Activated CD8-positive, alpha-beta T cell treated with anti-CD3 and anti-CD28 coated beads for 36 hours (primary cell): ENCODE measurements at regions not wholly inside any gene's neighbourhood (a gene's known extent, or its start where the extent isn't known, plus 50 kb on each side); places are given as distances from the start of the nearest gene placed in this dataset.

ENCODE experiments used
- ATAC-seq: fragments of 200-7000 bp; cut with Tn5 transposase; one replicate; pipeline ENCODE4 v1.10.0; 2021; ENCODE audit warnings: mild to moderate bottlenecking, moderate library complexity
- CTCF ChIA-PET: fragments of 350-600 bp; sonication (Branson Sonifier 250); formaldehyde crosslinking; loops from one replicate; lab custom pipeline; 2021; ENCODE audit warnings: antibody characterized with exemption; lab: Charles Lee
- POLR2A ChIA-PET: fragments of 350-600 bp; sonication (Branson Sonifier 250); formaldehyde crosslinking; loops from one replicate; lab custom pipeline; 2021; ENCODE audit warnings: antibody characterized with exemption; lab: Charles Lee
- DNase-seq: peaks from one replicate; pipeline ENCODE4 v3.0.0-alpha.2; 2020
- H3K27ac Mint-ChIP-seq: one replicate; pipeline ENCODE4 v1.8.0; 2021; ENCODE audit warnings: mild to moderate bottlenecking, mixed read lengths
- H3K27me3 Mint-ChIP-seq: one replicate; pipeline ENCODE4 v1.8.0; 2021; ENCODE audit warnings: mixed read lengths
- H3K36me3 Mint-ChIP-seq: one replicate; pipeline ENCODE4 v1.8.0; 2021; ENCODE audit warnings: low read depth, mixed read lengths
- H3K4me1 Mint-ChIP-seq: one replicate; pipeline ENCODE4 v1.8.0; 2021; ENCODE audit warnings: low read depth, mixed read lengths
- H3K4me3 Mint-ChIP-seq: one replicate; pipeline ENCODE4 v1.8.0; 2021; ENCODE audit warnings: mild to moderate bottlenecking, moderate library complexity, mixed read lengths
- H3K9me3 Mint-ChIP-seq: one replicate; pipeline ENCODE4 v1.8.0; 2021; ENCODE audit warnings: mixed read lengths
- intact Hi-C: fragments of 100-400 bp; cut with micrococcal nuclease; formaldehyde crosslinking; loops from one replicate; pipeline ENCODE4 v1.10.0; 2022
- TF ChIP-seq, protein P1 (sequence below): fragments of 200-600 bp; IDR thresholded peaks from one replicate; pipeline ENCODE4 v1.8.0; 2022; ENCODE audit warnings: antibody characterized with exemption, mild to moderate bottlenecking

DNA sequence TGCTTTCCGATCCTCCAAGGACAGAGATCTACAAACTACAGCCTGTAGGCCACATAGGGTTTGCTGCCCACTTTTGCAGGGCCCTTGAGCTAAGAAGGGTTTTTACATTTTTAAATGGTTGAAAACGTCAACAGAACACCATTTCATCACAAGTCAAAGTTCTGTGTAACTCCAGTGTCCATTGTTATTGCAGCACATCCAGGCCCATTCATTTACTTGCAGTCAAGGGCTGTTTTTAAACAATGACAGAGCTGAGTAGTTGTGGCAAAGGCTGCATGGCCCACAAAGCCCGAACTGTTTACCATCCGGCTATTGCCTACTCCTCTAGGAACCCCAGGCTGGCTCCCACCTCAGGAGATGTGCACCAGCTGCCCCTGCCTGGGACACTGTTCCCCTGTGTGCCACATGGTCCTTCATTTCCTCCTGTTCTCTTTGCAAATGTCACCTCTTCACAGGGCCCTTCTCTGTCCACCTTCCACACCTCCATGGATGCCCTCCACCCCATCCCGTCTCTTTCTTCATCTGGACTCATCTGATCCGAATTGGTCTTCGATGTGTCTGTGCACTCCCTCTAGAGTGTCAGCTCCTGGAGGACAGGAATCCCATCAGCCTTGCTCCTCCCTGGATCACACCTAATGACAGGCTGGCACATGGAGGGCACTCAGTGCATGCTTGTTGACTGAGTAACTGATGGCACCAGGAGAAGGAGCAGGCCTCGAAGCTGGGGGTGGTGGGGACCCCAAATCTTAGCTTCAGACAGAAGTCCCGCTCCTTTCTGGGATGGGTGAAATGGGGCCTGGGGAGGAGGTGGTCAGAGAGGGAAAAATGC lies 69.5 kb upstream of the IQSEC1 start:
- H3K36me3 Mint-ChIP-seq, result no peaks in the 10 kb centered on the region
- peaks cover 2% of the 10 kb centered on the region for H3K4me1 Mint-ChIP-seq
- TF ChIP-seq, protein P1, sequence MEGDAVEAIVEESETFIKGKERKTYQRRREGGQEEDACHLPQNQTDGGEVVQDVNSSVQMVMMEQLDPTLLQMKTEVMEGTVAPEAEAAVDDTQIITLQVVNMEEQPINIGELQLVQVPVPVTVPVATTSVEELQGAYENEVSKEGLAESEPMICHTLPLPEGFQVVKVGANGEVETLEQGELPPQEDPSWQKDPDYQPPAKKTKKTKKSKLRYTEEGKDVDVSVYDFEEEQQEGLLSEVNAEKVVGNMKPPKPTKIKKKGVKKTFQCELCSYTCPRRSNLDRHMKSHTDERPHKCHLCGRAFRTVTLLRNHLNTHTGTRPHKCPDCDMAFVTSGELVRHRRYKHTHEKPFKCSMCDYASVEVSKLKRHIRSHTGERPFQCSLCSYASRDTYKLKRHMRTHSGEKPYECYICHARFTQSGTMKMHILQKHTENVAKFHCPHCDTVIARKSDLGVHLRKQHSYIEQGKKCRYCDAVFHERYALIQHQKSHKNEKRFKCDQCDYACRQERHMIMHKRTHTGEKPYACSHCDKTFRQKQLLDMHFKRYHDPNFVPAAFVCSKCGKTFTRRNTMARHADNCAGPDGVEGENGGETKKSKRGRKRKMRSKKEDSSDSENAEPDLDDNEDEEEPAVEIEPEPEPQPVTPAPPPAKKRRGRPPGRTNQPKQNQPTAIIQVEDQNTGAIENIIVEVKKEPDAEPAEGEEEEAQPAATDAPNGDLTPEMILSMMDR, result no peak
- peaks cover 2% of the 10 kb centered on the region for H3K27me3 Mint-ChIP-seq
- ChIA-PET POLR2A (no interaction called here), CTCF (interaction anchor here (1.1 to 1.3 kb wide), 2 partner anchors 22 to 332 kb away, joined by 3 to 4 read pairs; no protein-coding TSS in a partner anchor)
- H3K4me3 Mint-ChIP-seq, result no peak overlapping the region
- ATAC-seq, result no peak
- intact Hi-C loops, result no loop called here
- no peak overlapping the region for H3K27ac Mint-ChIP-seq
- no peaks in the 10 kb centered on the region for H3K9me3 Mint-ChIP-seq
- DNase-seq, result no peak

DNA sequence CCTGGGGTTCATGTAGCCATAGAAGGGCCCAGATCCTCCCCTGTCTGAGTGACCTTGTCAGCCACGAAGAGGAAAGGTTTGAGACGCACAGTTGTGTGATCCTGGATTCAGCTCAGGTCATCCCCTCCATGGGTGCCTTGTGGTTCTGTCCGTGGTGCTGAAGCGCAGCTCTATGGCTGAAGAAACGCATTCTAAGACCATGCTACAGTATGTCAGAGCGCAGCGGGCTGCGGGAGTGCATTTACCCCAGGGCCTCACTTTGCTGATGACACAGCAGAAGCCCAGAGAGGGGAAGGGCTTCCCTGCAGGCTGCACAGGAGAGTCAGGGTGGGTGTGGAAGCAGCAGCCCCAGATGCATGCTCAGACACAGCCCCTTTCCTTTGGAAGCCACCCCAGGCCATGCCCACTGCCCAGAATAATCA lies 68.8 kb upstream of the IQSEC1 start:
- Mint-ChIP-seq H3K27me3 (peaks cover 2% of the 10 kb centered on the region), H3K4me3 (no peak overlapping the region), H3K9me3 (no peaks in the 10 kb centered on the region), H3K36me3 (no peaks in the 10 kb centered on the region), H3K27ac (no peak overlapping the region), H3K4me1 (peaks cover 2% of the 10 kb centered on the region)
- DNase-seq (peak; percentile 57), ATAC-seq (peak; percentile 34)
- TF ChIP-seq, protein P1, result no peak
- POLR2A ChIA-PET, result no interaction called here
- CTCF ChIA-PET, result interaction anchor here (1.1 to 1.3 kb wide), 2 partner anchors 23 to 332 kb away, joined by 3 to 4 read pairs; no protein-coding TSS in a partner anchor
- intact Hi-C loops, result no loop called here

DNA sequence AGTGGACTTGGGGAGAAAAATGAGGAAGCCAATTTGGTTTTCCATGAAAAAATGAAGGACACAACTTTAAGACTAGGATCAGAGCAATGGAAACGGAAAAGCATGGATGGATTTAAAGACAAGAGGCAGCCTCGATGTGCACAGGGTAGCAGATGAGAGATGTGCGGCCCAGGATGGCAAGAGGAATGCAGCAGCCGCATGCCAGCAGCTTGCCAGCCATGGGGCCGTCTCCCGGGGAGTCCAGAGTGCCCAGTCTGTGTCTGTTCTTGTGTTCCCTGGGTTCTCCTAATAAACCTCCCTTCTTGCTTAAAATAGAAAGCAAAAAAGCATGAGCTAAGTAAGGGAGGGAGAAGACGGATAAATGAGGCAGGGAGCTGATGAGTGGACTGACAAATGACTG lies 68.0 kb upstream of the IQSEC1 start:
- DNase-seq (no peak), ATAC-seq (no peak)
- TF ChIP-seq, protein P1, result no peak
- H3K27me3 Mint-ChIP-seq, result peaks cover 2% of the 10 kb centered on the region
- CTCF ChIA-PET, result interaction anchor here (1.3 kb wide), 1 partner anchor 23 kb away, joined by 4 read pairs; no protein-coding TSS in a partner anchor
- H3K36me3 Mint-ChIP-seq, result no peaks in the 10 kb centered on the region
- no peak overlapping the region for H3K4me3 Mint-ChIP-seq
- no peaks in the 10 kb centered on the region for H3K9me3 Mint-ChIP-seq
- intact Hi-C loops, result no loop called here
- no peak overlapping the region for H3K27ac Mint-ChIP-seq
- POLR2A ChIA-PET, result no interaction called here
- peaks cover 2% of the 10 kb centered on the region for H3K4me1 Mint-ChIP-seq

DNA sequence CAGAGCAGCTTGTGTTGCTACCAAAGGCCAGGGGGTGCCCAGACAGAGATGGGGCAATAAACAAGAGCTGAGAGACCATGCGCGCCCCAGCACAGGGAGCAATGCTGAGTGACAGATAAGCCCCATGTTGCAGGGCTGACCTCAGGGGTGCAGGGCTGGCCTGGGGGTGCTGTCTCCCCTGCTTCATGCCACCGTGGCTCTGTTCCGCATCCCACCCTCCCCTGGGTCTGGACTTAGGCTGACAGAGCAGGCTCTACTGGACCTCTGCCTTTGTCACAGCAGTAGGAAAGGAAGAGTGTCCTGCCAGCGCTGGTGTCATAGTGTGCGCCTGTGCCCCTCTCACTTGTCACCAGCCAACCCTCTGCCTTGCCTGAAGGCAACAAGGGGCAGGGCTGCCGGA lies 67.4 kb upstream of the IQSEC1 start:
- H3K9me3 Mint-ChIP-seq, result no peaks in the 10 kb centered on the region
- H3K4me1 Mint-ChIP-seq, result peaks cover 2% of the 10 kb centered on the region
- no peak overlapping the region for H3K4me3 Mint-ChIP-seq
- TF ChIP-seq, protein P1, result no peak
- H3K27ac Mint-ChIP-seq, result no peak overlapping the region
- intact Hi-C loops, result no loop called here
- CTCF ChIA-PET, result no interaction called here
- no peaks in the 10 kb centered on the region for H3K36me3 Mint-ChIP-seq
- DNase-seq, result no peak
- POLR2A ChIA-PET, result no interaction called here
- peaks cover 2% of the 10 kb centered on the region for H3K27me3 Mint-ChIP-seq
- ATAC-seq, result no peak

DNA sequence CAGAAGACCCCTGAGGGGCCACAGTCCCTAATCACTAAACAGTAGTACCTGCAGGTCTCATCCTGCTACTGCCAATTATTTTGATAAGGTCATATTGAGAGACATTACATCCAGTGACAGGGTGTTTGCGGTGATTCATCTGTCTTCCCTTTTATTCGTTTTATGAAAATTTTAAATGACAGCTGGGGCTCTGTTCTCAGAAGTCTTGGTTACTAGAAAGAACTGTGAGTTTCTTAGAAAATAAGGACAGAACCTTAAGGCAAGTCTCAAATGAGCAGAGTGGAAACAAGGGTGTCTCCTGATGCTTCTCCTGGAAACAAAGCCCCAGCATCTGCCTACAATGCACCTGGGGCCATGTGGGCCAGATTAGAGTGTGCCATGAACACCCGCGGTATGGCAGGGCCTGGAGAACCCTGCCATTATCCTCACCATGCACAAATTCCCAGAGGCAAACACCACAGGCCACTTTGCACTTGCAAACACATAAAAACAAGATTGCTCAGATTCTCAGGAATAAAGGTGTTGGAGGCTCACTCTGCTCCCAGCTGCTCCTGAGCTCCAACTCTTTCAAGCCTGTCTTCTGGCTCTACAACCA lies 66.3 kb upstream of the IQSEC1 start:
- Mint-ChIP-seq H3K27ac (no peak overlapping the region), H3K4me1 (peaks cover 2% of the 10 kb centered on the region), H3K36me3 (no peaks in the 10 kb centered on the region), H3K9me3 (no peaks in the 10 kb centered on the region), H3K27me3 (peaks cover 2% of the 10 kb centered on the region), H3K4me3 (no peak overlapping the region)
- TF ChIP-seq, protein P1, result no peak
- POLR2A ChIA-PET, result no interaction called here
- intact Hi-C loops, result no loop called here
- DNase-seq, result no peak
- peak; percentile 20 for ATAC-seq
- CTCF ChIA-PET, result no interaction called here
